ENCODE measurements at regions not wholly inside any gene's neighbourhood (a gene's known extent, or its start where the extent isn't known, plus 50 kb on each side); places are given as distances from the start of the nearest gene placed in this dataset.

DNA sequence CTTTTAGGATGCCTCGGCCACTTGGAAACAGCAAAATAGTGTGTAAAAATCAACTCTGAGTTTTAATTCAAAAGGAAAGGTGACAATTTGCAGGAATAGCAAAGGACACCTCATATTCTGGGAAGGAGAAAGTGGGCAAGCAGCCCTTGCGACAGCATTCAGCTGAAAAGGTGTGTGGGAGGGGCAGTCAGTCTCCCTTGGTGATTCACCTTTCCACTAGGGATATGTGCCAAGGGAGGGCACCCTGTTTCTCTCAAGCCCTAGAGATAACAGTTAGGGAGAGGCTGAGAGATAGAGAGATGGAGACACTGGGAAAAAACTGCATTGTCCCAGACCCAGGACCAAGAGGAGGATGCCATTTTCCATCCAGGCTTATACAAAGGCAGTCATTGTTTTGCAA, 228.1 kb downstream of the EPM2A start:
- Histone ChIP-seq H3K4me3 (ENCODE audit: low read depth, low read length) (no peak overlapping the region), H3K9me3 (ENCODE audit: control insufficient read depth in 2 of 2, low read length in 2 of 2) (peaks cover 2 to 14% of the 10 kb centered on the region in 2 experiments), H3K27me3 (ENCODE audit: control insufficient read depth, insufficient read depth, low read length) (no peaks in the 10 kb centered on the region), H3K4me1 (ENCODE audit: control insufficient read depth, insufficient read depth, low read length, poor library complexity, severe bottlenecking) (no peaks in the 10 kb centered on the region), H3K27ac (ENCODE audit: insufficient read depth, low read length, poor library complexity, severe bottlenecking) (no peak overlapping the region), H3K36me3 (ENCODE audit: control insufficient read depth, insufficient read depth, low read length) (no peaks in the 10 kb centered on the region)
- Mint-ChIP-seq H3K27ac (no peak overlapping the region), H3K36me3 (no peaks in the 10 kb centered on the region), H3K27me3 (no peaks in the 10 kb centered on the region), H3K4me1 (no peaks in the 10 kb centered on the region), H3K4me3 (no peak overlapping the region), H3K9me3 (peaks cover 3 to 39% (median 15%) of the 10 kb centered on the region in 7 donors)
- no peak for ATAC-seq (ENCODE audit: low read depth in 2 of 2)
- no peak for DNase-seq

DNA sequence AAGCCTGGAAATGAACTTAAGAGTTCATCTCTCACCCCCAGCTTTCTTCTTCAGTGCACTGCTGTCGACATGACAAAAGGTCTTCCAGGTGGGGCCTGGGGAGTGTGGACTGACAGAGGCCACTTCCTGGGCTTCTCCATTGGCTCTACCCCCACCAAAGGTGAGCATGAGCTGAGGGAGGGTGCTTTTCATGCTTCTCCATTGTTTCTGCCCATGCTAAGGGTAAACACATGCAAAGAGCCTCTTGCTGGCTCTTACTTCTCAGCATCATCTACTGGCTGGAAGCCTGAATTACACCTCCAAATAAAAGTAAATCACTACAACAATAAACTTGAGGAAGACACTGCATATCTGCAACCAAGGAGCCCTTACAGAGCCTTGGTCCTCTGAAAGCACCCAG, 227.2 kb downstream of the EPM2A start:
- DNase-seq: no peak
- ATAC-seq (ENCODE audit: low read depth in 2 of 2): no peak
- no peak overlapping the region for H3K4me3 Mint-ChIP-seq
- Histone ChIP-seq H3K4me1 (ENCODE audit: control insufficient read depth, insufficient read depth, low read length, poor library complexity, severe bottlenecking) (no peaks in the 10 kb centered on the region), H3K27ac (ENCODE audit: insufficient read depth, low read length, poor library complexity, severe bottlenecking) (no peak overlapping the region), H3K9me3 (ENCODE audit: control insufficient read depth in 2 of 2, low read length in 2 of 2) (peaks cover 2 to 14% of the 10 kb centered on the region in 2 experiments), H3K4me3 (ENCODE audit: low read depth, low read length) (no peak overlapping the region), H3K27me3 (ENCODE audit: control insufficient read depth, insufficient read depth, low read length) (no peaks in the 10 kb centered on the region), H3K36me3 (ENCODE audit: control insufficient read depth, insufficient read depth, low read length) (no peaks in the 10 kb centered on the region)
- H3K4me1 Mint-ChIP-seq: no peaks in the 10 kb centered on the region
- H3K9me3 Mint-ChIP-seq: peaks cover 3 to 44% (median 14%) of the 10 kb centered on the region in 7 donors
- no peak overlapping the region for H3K27ac Mint-ChIP-seq
- no peaks in the 10 kb centered on the region for H3K36me3 Mint-ChIP-seq
- H3K27me3 Mint-ChIP-seq: no peaks in the 10 kb centered on the region

DNA sequence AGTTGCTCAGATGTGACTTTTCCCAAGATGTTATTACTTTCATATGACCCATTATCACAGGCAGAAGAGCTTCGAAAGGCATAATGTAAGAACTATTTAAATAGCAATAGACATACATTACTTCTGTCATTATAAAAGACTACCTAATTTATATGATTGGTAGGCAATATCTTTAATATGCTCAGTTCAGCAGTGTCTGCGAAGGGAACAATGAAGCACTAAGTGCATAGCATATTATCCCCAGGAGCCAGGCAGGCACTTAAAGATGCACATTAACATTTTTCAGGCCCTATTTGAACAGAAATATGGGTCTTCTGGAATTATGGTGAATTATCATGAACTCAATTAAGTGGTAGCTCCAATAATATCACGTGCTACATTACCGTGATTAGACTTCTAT, 217.8 kb downstream of the EPM2A start:
- ATAC-seq (ENCODE audit: low read depth in 2 of 2): no peak
- H3K27ac Mint-ChIP-seq: no peak overlapping the region
- Histone ChIP-seq H3K36me3 (ENCODE audit: control insufficient read depth, insufficient read depth, low read length) (no peaks in the 10 kb centered on the region), H3K27me3 (ENCODE audit: control insufficient read depth, insufficient read depth, low read length) (no peaks in the 10 kb centered on the region), H3K4me3 (ENCODE audit: low read depth, low read length) (no peak overlapping the region), H3K27ac (ENCODE audit: insufficient read depth, low read length, poor library complexity, severe bottlenecking) (no peak overlapping the region), H3K4me1 (ENCODE audit: control insufficient read depth, insufficient read depth, low read length, poor library complexity, severe bottlenecking) (no peaks in the 10 kb centered on the region), H3K9me3 (ENCODE audit: control insufficient read depth in 2 of 2, low read length in 2 of 2) (no peaks in the 10 kb centered on the region)
- peaks cover 1 to 12% (median 4%) of the 10 kb centered on the region in 7 donors for H3K9me3 Mint-ChIP-seq
- DNase-seq: no peak
- no peaks in the 10 kb centered on the region for H3K27me3 Mint-ChIP-seq
- no peaks in the 10 kb centered on the region for H3K36me3 Mint-ChIP-seq
- no peak overlapping the region for H3K4me3 Mint-ChIP-seq
- no peaks in the 10 kb centered on the region for H3K4me1 Mint-ChIP-seq

DNA sequence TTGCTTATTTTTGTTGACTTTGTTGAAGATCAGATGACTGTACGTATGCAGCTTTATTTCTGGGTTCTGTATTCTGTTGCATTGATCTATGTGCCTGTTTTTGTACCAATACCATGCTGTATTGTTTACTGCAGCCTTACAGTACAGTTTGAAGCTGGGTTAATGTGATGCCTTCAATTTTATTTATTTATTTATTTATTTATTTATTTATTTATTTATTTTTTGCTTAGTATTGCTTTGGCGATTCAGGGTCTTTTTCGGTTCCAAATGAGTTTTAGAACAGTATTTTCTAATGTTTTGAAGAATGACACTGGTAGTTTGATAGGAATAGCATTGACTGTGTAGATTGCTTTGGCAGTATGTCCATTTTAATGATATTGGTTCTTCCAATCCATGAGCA, 210.3 kb downstream of the EPM2A start:
- Histone ChIP-seq H3K4me3 (ENCODE audit: low read depth, low read length) (no peak overlapping the region), H3K4me1 (ENCODE audit: control insufficient read depth, insufficient read depth, low read length, poor library complexity, severe bottlenecking) (no peaks in the 10 kb centered on the region), H3K36me3 (ENCODE audit: control insufficient read depth, insufficient read depth, low read length) (no peaks in the 10 kb centered on the region), H3K9me3 (ENCODE audit: control insufficient read depth in 2 of 2, low read length in 2 of 2) (no peaks in the 10 kb centered on the region), H3K27ac (ENCODE audit: insufficient read depth, low read length, poor library complexity, severe bottlenecking) (no peak overlapping the region), H3K27me3 (ENCODE audit: control insufficient read depth, insufficient read depth, low read length) (no peaks in the 10 kb centered on the region)
- Mint-ChIP-seq H3K27me3 (no peaks in the 10 kb centered on the region), H3K4me3 (no peak overlapping the region), H3K27ac (no peak overlapping the region), H3K9me3 (peaks cover 0 to 20% (median 2%) of the 10 kb centered on the region in 7 donors), H3K4me1 (no peaks in the 10 kb centered on the region), H3K36me3 (no peaks in the 10 kb centered on the region)
- ATAC-seq (ENCODE audit: low read depth in 2 of 2) (no peak), DNase-seq (no peak)

DNA sequence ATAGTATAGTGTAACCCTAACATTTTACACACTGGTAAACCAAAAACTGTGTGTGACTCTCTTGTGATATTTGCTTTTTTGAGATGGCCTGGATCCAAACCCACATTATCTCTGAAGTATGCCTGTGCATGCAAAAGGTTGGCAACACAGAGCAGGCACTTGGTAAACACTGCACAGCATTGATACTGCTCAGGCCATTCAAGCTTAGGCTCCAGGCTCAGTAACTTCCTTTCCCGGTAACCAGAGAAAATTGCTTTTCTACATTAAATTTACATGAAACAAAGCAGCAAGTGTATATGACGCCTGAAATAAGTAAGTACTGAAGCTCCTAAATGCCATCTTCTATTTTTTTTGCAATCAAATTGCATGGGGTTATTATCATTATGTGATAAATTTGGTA, 205.7 kb downstream of the EPM2A start:
- no peaks in the 10 kb centered on the region for H3K4me1 Mint-ChIP-seq
- ATAC-seq (ENCODE audit: low read depth in 2 of 2) (no peak), DNase-seq (no peak)
- H3K27me3 Mint-ChIP-seq: no peaks in the 10 kb centered on the region
- no peaks in the 10 kb centered on the region for H3K27me3 ChIP-seq (ENCODE audit: control insufficient read depth, insufficient read depth, low read length)
- no peaks in the 10 kb centered on the region for H3K4me1 ChIP-seq (ENCODE audit: control insufficient read depth, insufficient read depth, low read length, poor library complexity, severe bottlenecking)
- no peak overlapping the region for H3K4me3 ChIP-seq (ENCODE audit: low read depth, low read length)
- H3K4me3 Mint-ChIP-seq: no peak overlapping the region
- H3K36me3 Mint-ChIP-seq: no peaks in the 10 kb centered on the region
- no peaks in the 10 kb centered on the region for H3K36me3 ChIP-seq (ENCODE audit: control insufficient read depth, insufficient read depth, low read length)
- no peak overlapping the region for H3K27ac ChIP-seq (ENCODE audit: insufficient read depth, low read length, poor library complexity, severe bottlenecking)
- peaks cover 0 to 14% (median 2%) of the 10 kb centered on the region in 7 donors for H3K9me3 Mint-ChIP-seq
- no peak overlapping the region for H3K27ac Mint-ChIP-seq
- no peaks in the 10 kb centered on the region for H3K9me3 ChIP-seq (ENCODE audit: control insufficient read depth in 2 of 2, low read length in 2 of 2)

DNA sequence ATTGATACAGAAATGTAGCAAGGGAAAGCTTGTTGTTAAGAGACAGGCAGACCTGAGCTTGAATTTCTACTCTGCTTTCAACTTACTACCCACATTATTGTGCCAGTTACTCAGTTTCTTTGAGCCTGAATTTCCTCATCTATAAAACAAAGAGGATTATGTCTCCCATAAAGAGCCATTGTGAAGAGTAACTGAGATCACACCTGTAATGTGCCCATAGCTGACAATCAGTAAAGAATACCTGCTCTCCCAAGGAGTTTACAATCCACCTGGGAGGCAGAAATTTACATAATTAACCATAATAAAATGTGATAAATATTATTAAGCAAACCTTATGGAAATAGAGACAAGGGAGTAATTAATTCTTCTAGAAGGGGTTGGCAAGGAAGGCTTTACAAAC, 204.9 kb downstream of the EPM2A start:
- Histone ChIP-seq H3K27ac (ENCODE audit: insufficient read depth, low read length, poor library complexity, severe bottlenecking) (no peak overlapping the region), H3K4me3 (ENCODE audit: low read depth, low read length) (no peak overlapping the region), H3K4me1 (ENCODE audit: control insufficient read depth, insufficient read depth, low read length, poor library complexity, severe bottlenecking) (no peaks in the 10 kb centered on the region), H3K36me3 (ENCODE audit: control insufficient read depth, insufficient read depth, low read length) (no peaks in the 10 kb centered on the region), H3K27me3 (ENCODE audit: control insufficient read depth, insufficient read depth, low read length) (no peaks in the 10 kb centered on the region), H3K9me3 (ENCODE audit: control insufficient read depth in 2 of 2, low read length in 2 of 2) (no peaks in the 10 kb centered on the region)
- H3K4me1 Mint-ChIP-seq: no peaks in the 10 kb centered on the region
- H3K27ac Mint-ChIP-seq: no peak overlapping the region
- H3K4me3 Mint-ChIP-seq: no peak overlapping the region
- peaks cover 0 to 11% (median 2%) of the 10 kb centered on the region in 7 donors for H3K9me3 Mint-ChIP-seq
- ATAC-seq (ENCODE audit: low read depth in 2 of 2) (no peak), DNase-seq (no peak)
- no peaks in the 10 kb centered on the region for H3K27me3 Mint-ChIP-seq
- H3K36me3 Mint-ChIP-seq: no peaks in the 10 kb centered on the region

DNA sequence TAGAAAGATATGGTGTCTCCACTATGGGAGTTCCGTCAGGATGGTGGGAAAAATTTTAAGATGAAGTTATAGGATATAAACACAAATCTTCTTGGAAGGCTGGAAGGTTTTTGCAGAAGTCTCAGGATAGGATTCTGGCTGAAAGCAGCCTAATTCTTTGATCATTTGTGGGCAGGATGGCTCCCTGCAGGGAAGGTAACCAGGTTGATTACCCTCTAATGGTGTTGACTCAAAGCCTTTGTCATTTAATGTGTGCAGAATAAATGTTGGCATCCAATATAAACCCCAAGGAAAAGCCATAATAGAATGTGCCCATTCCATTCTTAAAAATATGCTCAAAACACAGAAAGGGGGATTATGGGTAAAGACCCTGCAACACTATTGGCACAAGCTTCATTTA, 204.3 kb downstream of the EPM2A start:
- Mint-ChIP-seq H3K4me1 (no peaks in the 10 kb centered on the region), H3K4me3 (no peak overlapping the region), H3K27ac (no peak overlapping the region), H3K27me3 (no peaks in the 10 kb centered on the region), H3K9me3 (peaks cover 0 to 5% (median 1%) of the 10 kb centered on the region in 7 donors), H3K36me3 (no peaks in the 10 kb centered on the region)
- DNase-seq (no peak), ATAC-seq (ENCODE audit: low read depth in 2 of 2) (no peak)
- H3K4me1 ChIP-seq (ENCODE audit: control insufficient read depth, insufficient read depth, low read length, poor library complexity, severe bottlenecking): no peaks in the 10 kb centered on the region
- H3K36me3 ChIP-seq (ENCODE audit: control insufficient read depth, insufficient read depth, low read length): no peaks in the 10 kb centered on the region
- H3K4me3 ChIP-seq (ENCODE audit: low read depth, low read length): no peak overlapping the region
- no peaks in the 10 kb centered on the region for H3K27me3 ChIP-seq (ENCODE audit: control insufficient read depth, insufficient read depth, low read length)
- H3K27ac ChIP-seq (ENCODE audit: insufficient read depth, low read length, poor library complexity, severe bottlenecking): no peak overlapping the region
- H3K9me3 ChIP-seq (ENCODE audit: control insufficient read depth in 2 of 2, low read length in 2 of 2): no peaks in the 10 kb centered on the region

DNA sequence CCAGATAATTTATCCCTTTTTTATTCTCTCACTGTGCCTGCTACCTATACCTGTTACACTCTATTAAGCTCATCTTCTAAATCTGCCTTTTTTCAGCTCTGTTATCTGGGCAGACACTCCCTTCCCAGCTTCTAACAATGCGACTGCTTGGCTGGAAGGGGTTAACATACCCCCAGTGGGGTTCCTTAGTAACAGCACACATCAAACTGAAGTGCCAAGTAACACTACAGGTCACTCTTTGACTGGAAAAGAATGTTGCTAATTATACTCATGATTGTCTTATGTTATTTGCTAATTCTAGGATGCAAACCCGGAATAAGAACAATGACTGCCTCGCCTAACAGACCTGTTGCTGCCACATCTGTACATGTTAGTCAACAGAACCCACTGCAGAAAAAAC, 203.5 kb downstream of the EPM2A start:
- ATAC-seq (ENCODE audit: low read depth in 2 of 2): no peak
- no peaks in the 10 kb centered on the region for H3K36me3 ChIP-seq (ENCODE audit: control insufficient read depth, insufficient read depth, low read length)
- Mint-ChIP-seq H3K36me3 (no peaks in the 10 kb centered on the region), H3K27ac (no peak overlapping the region), H3K27me3 (no peaks in the 10 kb centered on the region), H3K4me3 (no peak overlapping the region), H3K9me3 (peaks cover 0 to 7% (median 0%) of the 10 kb centered on the region in 7 donors), H3K4me1 (no peaks in the 10 kb centered on the region)
- H3K27me3 ChIP-seq (ENCODE audit: control insufficient read depth, insufficient read depth, low read length): no peaks in the 10 kb centered on the region
- no peak overlapping the region for H3K27ac ChIP-seq (ENCODE audit: insufficient read depth, low read length, poor library complexity, severe bottlenecking)
- H3K4me1 ChIP-seq (ENCODE audit: control insufficient read depth, insufficient read depth, low read length, poor library complexity, severe bottlenecking): no peaks in the 10 kb centered on the region
- H3K9me3 ChIP-seq (ENCODE audit: control insufficient read depth in 2 of 2, low read length in 2 of 2): no peaks in the 10 kb centered on the region
- H3K4me3 ChIP-seq (ENCODE audit: low read depth, low read length): no peak overlapping the region
- DNase-seq: no peak
